Stimulated activated naive CD8-positive, alpha-beta T cell treated with anti-CD3 and anti-CD28 coated beads, Interleukin-15, Interleukin-2, amounts not matched to agents 100 U/mL and 50 U/mL, for 24 hours (primary cell): ENCODE measurements at regions not wholly inside any gene's neighbourhood (a gene's known extent, or its start where the extent isn't known, plus 50 kb on each side); places are given as distances from the start of the nearest gene placed in this dataset.
A peak's percentile ranks its signal among the peaks of the same experiment; 100 is the strongest.
"Not testable (repeated sequence)": the region's sequence is repeated elsewhere in the genome, so short reads cannot be mapped to it uniquely, and the experiment has no call there.

Experiments
- ATAC-seq: fragments of 150-1000 bp; cut with Tn5 transposase; one replicate; pipeline ENCODE4 v1.10.0; 2021
- DNase-seq: peaks from one replicate; pipeline ENCODE4 v3.0.0; 2021

- not testable (repeated sequence) for ATAC-seq
- peak; percentile 23 for DNase-seq
These were observed 75.0 kb downstream of the TRIM27 start for GRCh38 chr6:28848756-28849155.
